ENCODE measurements at regions not wholly inside any gene's neighbourhood (a gene's known extent, or its start where the extent isn't known, plus 50 kb on each side); places are given as distances from the start of the nearest gene placed in this dataset.

DNA sequence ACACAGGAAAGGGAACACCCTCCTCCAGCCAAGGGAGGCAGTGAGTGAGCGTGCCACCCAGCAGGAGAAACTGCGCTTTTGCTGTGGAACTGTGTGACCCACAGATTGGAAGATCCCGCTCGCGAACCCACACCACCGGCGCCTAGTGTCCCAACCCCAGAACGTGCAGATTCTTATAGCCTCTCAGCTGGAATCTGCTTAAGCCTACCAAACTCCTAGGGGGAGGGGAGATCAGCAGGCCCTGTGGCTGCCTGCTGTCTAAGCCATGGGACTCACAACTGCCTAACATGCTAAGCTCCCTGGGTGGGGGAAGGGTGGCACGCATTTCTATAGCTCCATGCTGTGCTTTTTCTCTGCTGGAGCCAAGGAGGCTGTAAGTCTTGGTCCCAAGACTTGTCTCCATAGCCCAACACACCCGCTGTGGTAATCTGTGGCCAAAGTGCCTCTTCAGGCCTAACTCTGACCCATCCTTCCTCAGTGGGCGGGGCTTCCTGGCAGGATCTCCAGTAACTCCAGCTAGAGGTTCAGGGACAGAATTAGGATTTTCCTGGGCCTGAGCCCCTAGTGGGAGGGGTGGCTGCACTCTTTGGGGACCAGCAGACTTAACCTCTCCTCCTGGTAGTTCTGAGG is 485.0 kb downstream of the TAF11L14 start:
- DNase-seq, result no peak

GRCh38 chr5:18141222-18141621 is 507.0 kb downstream of the TAF11L14 start:
- DNase-seq, result no peak

DNA sequence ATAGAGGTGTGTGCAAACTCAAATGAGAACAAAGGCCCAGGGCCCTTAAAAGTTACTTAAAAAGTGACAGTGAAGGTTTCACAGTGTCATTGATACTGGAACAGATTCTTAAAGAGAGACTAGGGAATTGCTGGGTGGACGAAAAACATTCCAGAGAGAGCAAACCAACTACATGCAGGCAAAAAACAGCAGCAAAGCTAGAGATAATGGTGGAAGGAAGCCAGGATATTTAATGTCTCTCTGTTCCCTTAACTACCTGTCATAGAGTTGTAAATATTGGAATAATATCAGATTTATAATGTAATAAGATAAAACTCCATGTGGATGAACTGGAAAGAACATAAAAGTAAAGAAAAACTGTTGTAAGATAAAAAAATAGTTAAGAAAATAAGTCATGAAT is 508.6 kb downstream of the TAF11L14 start:
- DNase-seq, result no peak

- no peak for DNase-seq
These were observed 518.4 kb downstream of the TAF11L14 start for GRCh38 chr5:18152671-18153070.

- DNase-seq, result no peak
These were observed 523.9 kb downstream of the TAF11L14 start for GRCh38 chr5:18158166-18158565.

DNA sequence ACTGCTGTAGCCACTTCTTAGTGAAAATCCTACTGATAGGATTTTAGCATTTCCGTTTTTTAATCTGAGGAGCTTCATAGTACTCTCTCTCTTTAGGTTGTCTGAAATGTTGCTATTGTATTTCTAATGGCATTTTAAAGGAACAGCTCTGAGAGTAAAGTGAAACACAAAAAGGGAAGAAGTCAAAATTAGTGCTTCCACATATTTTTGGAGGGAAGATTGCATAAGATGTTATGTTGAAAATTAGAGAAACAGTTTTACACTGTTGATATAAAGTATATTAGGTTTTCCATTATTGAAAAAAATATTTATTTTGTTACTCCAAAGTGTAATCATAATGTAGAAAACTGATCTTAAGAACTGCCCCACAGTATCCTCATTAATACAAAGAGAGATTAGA is 525.1 kb downstream of the TAF11L14 start:
- DNase-seq, result no peak

DNA sequence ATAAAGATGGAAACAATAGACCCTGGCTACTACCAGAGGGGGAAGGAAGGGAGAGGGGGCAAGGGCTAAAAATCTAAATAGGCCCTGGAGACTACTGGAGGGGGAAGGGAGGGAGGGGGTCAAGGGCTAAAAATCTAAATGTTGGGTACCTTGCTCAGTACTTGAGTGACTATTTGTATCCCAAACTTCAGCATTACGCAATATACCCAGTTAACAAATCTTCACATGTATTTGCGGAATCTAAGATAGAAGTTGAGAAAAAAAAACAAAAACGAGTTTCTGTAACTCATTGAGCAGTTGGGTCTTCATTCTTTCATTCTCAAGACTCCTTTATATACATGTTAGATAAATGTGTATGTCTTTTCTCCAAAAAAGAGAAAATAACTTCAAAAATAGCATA is 537.4 kb downstream of the TAF11L14 start:
- no peak for DNase-seq

DNA sequence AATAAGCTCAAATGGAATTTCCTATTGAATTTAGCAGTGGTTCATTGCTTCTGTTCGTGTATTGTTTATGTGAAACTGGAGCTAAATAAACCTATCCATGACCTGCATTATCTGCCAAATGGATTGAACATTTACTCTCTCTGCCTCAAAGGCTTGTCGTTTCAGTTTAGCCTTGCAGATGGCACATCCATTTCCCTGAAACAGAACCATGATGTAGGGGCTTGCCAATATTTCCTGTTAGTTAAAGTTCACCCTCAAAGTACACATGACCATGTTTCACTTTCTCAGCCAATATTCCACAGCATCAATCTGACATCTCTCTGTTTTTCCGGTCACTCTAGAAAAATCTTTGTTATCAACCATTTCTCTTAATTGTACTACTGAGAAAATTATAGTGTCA is 545.3 kb downstream of the TAF11L14 start:
- no peak for DNase-seq

DNA sequence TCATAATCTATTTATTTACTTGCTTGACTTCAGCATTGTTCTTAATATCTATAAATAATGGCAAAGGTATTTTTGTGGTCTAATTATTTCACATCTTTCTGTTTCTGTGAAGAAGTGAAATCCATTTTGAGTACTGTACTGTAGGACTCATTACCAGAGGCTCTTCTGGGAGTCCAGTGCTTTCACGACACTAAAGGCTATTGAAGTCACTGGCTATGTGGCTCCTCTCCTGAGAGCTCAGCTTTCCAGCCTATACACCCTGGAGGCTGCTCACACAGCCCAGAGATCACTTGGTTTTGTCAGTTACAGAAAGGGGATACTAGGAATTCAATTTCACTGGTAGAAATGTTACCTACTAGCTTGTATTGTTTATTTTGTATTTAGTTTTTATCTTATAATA is 547.3 kb downstream of the TAF11L14 start:
- no peak for DNase-seq

DNA sequence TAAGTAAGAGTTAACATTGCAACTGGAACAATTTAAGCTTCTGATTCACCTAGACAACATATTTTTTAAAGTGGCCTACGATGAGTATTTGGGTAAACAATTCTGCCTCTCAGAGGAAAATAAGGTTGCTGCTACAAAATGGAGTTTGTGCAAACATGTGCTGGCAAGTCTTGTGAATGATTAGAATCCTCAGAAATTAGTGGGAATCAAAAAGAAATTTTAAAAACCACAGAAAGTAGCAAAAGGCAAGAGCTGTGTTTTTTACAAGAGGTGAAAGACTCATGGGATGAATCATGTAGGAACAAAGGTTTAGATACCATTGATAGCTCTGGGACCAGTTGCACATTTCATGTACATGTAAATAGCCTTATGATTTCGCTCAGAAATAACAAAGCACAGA is 561.6 kb downstream of the TAF11L14 start:
- no peak for DNase-seq

GRCh38 chr5:18197734-18198133 is 563.5 kb downstream of the TAF11L14 start:
- DNase-seq, result no peak

- no peak for DNase-seq
These were observed 567.9 kb downstream of the TAF11L14 start for GRCh38 chr5:18202164-18202563.

DNA sequence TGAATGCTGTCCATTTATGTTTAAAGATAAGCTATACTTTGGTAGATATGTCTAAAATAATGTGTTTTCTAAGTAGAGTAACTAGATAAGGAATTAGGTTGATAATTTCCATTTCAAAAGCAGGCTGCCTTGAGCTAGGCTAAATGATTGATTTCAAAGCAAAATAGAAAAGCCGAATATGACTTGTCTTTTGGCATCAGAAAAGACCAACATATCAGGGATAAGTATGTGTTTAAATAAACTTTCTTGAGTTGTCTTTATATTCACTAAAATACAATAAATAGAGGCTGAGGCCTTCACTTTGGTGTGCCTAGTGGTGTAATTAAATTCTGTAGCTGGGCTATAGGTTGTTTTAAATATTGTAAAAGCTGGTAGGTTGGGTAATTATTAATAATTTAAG is 569.0 kb downstream of the TAF11L14 start:
- DNase-seq, result no peak

GRCh38 chr5:18213666-18214065 is 579.4 kb downstream of the TAF11L14 start:
- no peak for DNase-seq

DNA sequence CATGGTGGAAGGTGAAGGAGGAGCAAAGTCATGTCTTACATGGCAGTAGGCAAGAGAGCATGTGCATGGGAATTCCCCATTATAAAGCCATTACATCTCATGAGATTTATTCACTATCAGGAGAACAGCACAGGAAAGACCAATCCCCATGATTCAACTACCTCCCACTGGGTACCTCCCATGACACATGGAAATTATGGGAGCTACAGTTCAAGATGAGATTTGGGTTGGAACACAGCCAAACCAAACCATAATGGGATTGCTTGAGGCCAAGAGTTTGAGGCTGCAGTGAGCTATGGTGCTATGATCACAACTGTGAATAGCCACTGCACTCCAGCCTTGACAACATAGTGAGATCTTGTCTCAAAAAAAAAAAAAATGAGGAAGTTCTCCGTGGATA is 581.8 kb downstream of the TAF11L14 start:
- no peak for DNase-seq

GRCh38 chr5:18216729-18217128 is 582.5 kb downstream of the TAF11L14 start:
- no peak for DNase-seq

GRCh38 chr5:18219241-18219640 is 585.0 kb downstream of the TAF11L14 start:
- no peak for DNase-seq

DNA sequence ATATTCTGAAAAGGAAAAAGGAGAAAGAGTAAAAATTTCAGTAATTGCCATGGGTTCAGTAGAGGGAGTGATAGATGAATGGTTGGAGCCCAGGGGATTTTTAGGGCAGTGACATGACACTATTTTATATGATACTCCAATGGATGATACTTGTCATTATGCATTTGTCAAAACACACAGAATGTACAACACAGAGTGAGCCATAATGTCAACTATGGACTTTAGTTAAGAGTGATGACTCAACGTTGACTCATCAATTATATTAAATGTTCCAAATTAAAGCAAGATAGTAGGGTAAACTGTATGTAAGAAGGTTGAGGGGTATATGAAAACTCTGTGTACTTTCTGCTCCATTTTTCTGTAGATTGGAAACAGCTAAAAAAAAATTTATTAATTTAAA is 586.4 kb downstream of the TAF11L14 start:
- DNase-seq, result no peak

- DNase-seq, result no peak
These were observed 602.1 kb downstream of the TAF11L14 start for GRCh38 chr5:18236386-18236785.

DNA sequence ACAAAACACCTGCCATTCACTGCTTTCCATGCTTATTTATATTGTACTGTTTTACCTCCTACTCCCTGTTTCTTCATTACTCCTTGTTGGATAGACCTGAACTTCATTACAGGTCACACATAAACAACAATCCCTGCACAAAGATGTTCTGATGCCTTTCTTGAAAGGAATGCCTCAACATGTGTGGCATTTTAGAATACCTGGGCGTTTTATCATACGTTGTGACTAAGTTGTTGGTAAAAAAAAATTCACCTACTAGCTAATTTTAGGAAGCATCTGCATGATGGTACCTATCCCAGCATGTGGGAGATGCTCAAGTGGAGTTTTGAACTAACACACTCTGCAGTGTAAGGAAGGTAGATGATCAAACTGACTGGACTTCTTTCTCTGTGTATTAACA is 604.1 kb downstream of the TAF11L14 start:
- DNase-seq, result no peak

GRCh38 chr5:18240971-18241370 is 606.7 kb downstream of the TAF11L14 start:
- DNase-seq, result no peak

- DNase-seq, result no peak
These were observed 609.6 kb downstream of the TAF11L14 start for GRCh38 chr5:18243846-18244245.

GRCh38 chr5:18244309-18244708 is 610.0 kb downstream of the TAF11L14 start:
- DNase-seq, result no peak

- no peak for DNase-seq
These were observed 618.3 kb downstream of the TAF11L14 start for GRCh38 chr5:18252559-18252958.

GRCh38 chr5:18264126-18264882 is 630.0 kb downstream of the TAF11L14 start:
- DNase-seq, result no peak
